ENCODE measurements at regions not wholly inside any gene's neighbourhood (a gene's known extent, or its start where the extent isn't known, plus 50 kb on each side); places are given as distances from the start of the nearest gene placed in this dataset.
A peak's percentile ranks its signal among the peaks of the same experiment; 100 is the strongest.

DNA sequence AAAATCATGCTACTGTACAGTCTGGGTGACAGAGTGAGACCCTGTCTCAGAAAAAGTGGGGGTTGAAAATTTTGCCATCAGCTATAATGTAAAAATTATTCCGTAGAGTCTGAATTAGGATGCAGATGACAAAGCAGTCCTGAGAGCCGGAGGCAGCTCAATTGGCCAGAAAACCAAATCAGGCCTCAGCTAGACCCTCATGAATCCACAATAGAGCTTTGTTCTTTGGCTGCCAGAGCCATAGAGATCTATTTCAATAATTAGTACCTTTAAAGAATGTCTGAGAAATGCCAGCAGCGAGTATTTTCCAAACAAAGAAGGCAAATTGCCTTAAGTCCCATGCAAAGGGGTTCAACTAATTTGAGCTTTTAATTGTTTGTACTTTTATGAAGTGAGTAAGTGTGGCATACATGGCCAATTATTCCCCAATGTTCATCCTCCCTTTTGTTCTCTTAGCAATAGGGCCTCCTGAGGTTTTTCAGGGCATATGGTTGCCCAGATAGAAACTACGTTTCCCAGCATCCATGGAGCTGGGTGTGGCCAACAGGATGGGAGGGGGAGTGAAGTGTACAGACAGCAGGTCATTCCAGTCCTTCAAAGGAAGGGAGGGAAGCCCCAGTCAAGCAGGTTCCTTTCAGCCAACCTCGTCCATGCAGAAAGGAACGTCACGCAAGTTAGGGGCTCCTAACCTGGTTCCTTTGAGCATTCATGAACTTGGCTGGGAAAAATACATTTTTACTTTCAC, 211.3 kb upstream of the APCDD1 start:
- Mint-ChIP-seq H3K27me3 (ENCODE audit: unreplicated experiment) (peaks cover 8% of the 10 kb centered on the region), H3K9me3 (ENCODE audit: unreplicated experiment) (peaks cover 13% of the 10 kb centered on the region), H3K4me1 (ENCODE audit: low read depth, unreplicated experiment) (peaks cover 42% of the 10 kb centered on the region), H3K4me3 (ENCODE audit: unreplicated experiment) (no peak overlapping the region), H3K36me3 (ENCODE audit: unreplicated experiment) (no peaks in the 10 kb centered on the region), H3K27ac (ENCODE audit: unreplicated experiment) (peak overlapping the region; percentile 75)
- DNase-seq, result no peak
- TF ChIP-seq, protein P1, sequence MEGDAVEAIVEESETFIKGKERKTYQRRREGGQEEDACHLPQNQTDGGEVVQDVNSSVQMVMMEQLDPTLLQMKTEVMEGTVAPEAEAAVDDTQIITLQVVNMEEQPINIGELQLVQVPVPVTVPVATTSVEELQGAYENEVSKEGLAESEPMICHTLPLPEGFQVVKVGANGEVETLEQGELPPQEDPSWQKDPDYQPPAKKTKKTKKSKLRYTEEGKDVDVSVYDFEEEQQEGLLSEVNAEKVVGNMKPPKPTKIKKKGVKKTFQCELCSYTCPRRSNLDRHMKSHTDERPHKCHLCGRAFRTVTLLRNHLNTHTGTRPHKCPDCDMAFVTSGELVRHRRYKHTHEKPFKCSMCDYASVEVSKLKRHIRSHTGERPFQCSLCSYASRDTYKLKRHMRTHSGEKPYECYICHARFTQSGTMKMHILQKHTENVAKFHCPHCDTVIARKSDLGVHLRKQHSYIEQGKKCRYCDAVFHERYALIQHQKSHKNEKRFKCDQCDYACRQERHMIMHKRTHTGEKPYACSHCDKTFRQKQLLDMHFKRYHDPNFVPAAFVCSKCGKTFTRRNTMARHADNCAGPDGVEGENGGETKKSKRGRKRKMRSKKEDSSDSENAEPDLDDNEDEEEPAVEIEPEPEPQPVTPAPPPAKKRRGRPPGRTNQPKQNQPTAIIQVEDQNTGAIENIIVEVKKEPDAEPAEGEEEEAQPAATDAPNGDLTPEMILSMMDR (IDR thresholded peaks at IDR 0.05; ENCODE audit: partially characterized antibody, unreplicated experiment), result no peak

DNA sequence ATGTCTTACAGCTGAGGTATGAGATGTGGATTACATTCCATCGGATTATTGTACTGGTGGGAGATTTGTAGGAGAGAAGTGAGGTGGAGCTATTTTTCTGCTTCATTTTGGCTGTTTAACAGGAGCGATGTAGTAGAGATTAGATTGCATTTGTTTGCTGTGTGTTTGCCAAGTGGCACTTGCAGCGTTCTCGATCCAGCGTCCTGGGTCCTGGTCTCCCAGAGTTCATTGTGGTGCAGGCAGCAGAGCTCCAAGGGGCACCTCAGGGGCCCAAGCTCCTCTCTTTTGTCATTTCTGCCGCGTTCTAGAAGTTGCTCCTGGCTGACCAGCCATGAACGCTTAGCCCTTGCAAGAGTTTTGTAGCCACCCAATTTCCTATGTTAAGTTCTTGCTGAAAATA, 210.1 kb upstream of the APCDD1 start:
- peak overlapping the region; percentile 52 for H3K27ac Mint-ChIP-seq (ENCODE audit: unreplicated experiment)
- TF ChIP-seq, protein P1 (IDR thresholded peaks at IDR 0.05; ENCODE audit: partially characterized antibody, unreplicated experiment), result no peak

DNA sequence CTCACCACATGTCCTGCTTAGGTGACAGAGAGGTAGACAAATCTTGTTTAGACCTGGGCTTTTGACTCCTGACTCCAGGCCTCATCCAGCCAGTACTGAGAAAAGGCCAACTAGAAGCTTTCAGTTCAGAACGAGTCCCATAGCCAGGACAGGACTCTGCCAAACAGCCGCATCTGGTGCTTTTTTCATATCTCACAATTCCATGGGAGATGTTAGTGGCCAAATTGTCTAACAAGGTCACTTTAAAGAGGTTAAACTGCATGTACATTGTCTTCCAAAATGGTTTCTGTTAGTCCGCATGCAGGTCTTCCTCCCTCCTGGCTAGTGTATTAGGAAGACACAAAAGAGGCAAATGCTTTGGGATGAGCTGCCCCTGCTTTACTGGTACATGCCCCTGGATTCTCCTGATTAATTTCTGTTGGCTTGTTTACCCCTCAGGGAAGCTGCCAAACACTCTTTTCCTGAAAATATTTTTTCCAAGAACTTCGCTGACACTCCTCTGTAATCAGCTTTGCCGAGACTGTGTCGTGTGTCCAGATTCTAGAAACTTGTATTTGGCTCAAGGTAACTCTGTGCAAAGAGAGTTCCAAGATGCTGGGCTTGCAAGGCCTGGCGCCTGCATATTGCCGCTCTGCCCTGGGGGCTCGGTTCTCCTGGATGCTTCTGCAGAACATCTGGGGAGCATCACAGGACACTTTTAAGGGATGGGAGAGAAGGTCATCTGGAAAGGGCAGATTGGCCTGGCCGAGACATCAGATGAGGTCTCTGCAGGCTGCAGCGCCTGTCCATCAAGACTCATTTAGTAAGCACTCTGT, 209.2 kb upstream of the APCDD1 start:
- no peak for DNase-seq
- TF ChIP-seq, protein P1 (IDR thresholded peaks at IDR 0.05; ENCODE audit: partially characterized antibody, unreplicated experiment), result no peak
- Mint-ChIP-seq H3K9me3 (ENCODE audit: unreplicated experiment) (peaks cover 13% of the 10 kb centered on the region), H3K4me3 (ENCODE audit: unreplicated experiment) (peak overlapping the region; percentile 40), H3K36me3 (ENCODE audit: unreplicated experiment) (no peaks in the 10 kb centered on the region), H3K27ac (ENCODE audit: unreplicated experiment) (peak overlapping the region; percentile 75), H3K4me1 (ENCODE audit: low read depth, unreplicated experiment) (peaks cover 36% of the 10 kb centered on the region), H3K27me3 (ENCODE audit: unreplicated experiment) (peaks cover 8% of the 10 kb centered on the region)

More for the DNA sequence above, 210.1 kb upstream of the APCDD1 start:
- Mint-ChIP-seq H3K36me3 (ENCODE audit: unreplicated experiment) (no peaks in the 10 kb centered on the region), H3K9me3 (ENCODE audit: unreplicated experiment) (peaks cover 13% of the 10 kb centered on the region), H3K4me3 (ENCODE audit: unreplicated experiment) (no peak overlapping the region), H3K27me3 (ENCODE audit: unreplicated experiment) (peaks cover 8% of the 10 kb centered on the region), H3K4me1 (ENCODE audit: low read depth, unreplicated experiment) (peaks cover 37% of the 10 kb centered on the region)
- no peak for DNase-seq

DNA sequence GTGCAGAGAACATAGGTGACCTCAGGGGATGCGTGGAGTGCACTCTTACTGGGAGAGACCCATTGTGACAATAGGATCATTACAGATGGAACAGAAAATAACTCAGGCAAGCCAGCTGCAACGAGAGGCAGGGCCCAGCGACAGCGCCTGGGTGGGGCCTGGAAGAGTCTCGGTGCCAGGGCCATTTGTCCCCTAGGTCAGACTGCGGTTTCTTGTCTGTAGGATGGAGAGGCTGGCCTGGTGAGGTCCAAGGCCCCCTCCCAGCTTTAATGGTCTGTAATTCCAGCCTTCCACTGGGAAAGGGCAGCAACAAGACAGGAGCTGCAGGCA, 208.6 kb upstream of the APCDD1 start:
- TF ChIP-seq, protein P1 (IDR thresholded peaks at IDR 0.05; ENCODE audit: partially characterized antibody, unreplicated experiment), result no peak
- peak; percentile 31 for DNase-seq
- peak overlapping the region; percentile 75 for H3K27ac Mint-ChIP-seq (ENCODE audit: unreplicated experiment)
- H3K9me3 Mint-ChIP-seq (ENCODE audit: unreplicated experiment), result peaks cover 13% of the 10 kb centered on the region
- no peaks in the 10 kb centered on the region for H3K36me3 Mint-ChIP-seq (ENCODE audit: unreplicated experiment)
- peaks cover 30% of the 10 kb centered on the region for H3K4me1 Mint-ChIP-seq (ENCODE audit: low read depth, unreplicated experiment)
- peak overlapping the region; percentile 40 for H3K4me3 Mint-ChIP-seq (ENCODE audit: unreplicated experiment)
- peaks cover 8% of the 10 kb centered on the region for H3K27me3 Mint-ChIP-seq (ENCODE audit: unreplicated experiment)

Measured in glutamatergic neuron (in vitro differentiated cells).